Osteoblast (primary cell): ENCODE measurements at regions not wholly inside any gene's neighbourhood (a gene's known extent, or its start where the extent isn't known, plus 50 kb on each side); places are given as distances from the start of the nearest gene placed in this dataset.

Experiments
- DNase-seq: peaks from one replicate; pipeline ENCODE4 v3.0.0; 2011; ENCODE audit warnings: low spot score, mixed read lengths; ENCODE audit not compliant: insufficient read length; ENCODE audit errors: missing footprints
- H2AFZ ChIP-seq: 2 replicates; pipeline ENCODE4 v1.6.0; 2011; ENCODE audit warnings: mild to moderate bottlenecking, low read length
- H3K27ac ChIP-seq: 2 replicates; pipeline ENCODE4 v1.5.1; 2011; ENCODE audit warnings: mild to moderate bottlenecking, low read depth, low read length, moderate library complexity
- H3K27me3 ChIP-seq: 2 replicates; pipeline ENCODE4 v1.6.0; 2012; ENCODE audit warnings: mild to moderate bottlenecking, control low read depth, inconsistent platforms, low read length, moderate library complexity; ENCODE audit not compliant: insufficient read depth
- H3K36me3 ChIP-seq: 2 replicates; pipeline ENCODE4 v1.5.1; 2011; ENCODE audit warnings: mild to moderate bottlenecking, low read length, control low read depth, moderate library complexity; ENCODE audit not compliant: insufficient read depth
- H3K4me1 ChIP-seq: 2 replicates; pipeline ENCODE4 v1.5.1; 2011; ENCODE audit warnings: mild to moderate bottlenecking, low read length, control low read depth, moderate library complexity; ENCODE audit not compliant: insufficient read depth
- H3K4me2 ChIP-seq: 2 replicates; pipeline ENCODE4 v1.6.0; 2011; ENCODE audit warnings: mild to moderate bottlenecking, low read length; ENCODE audit not compliant: insufficient read depth
- H3K4me3 ChIP-seq: fragments of 200-600 bp; sonication (generic); 3 replicates; pipeline ENCODE4 v1.5.1; 2012; ENCODE audit warnings: mild to moderate bottlenecking, low read length, inconsistent platforms; ENCODE audit not compliant: insufficient read depth
- H3K79me2 ChIP-seq: 2 replicates; pipeline ENCODE4 v1.6.0; 2012; ENCODE audit warnings: mild to moderate bottlenecking, low read length, control low read depth, inconsistent platforms; ENCODE audit not compliant: insufficient read depth
- H3K9me3 ChIP-seq: 2 replicates; pipeline ENCODE4 v1.5.1; 2011; ENCODE audit warnings: low read depth, low read length, control low read depth
- H4K20me1 ChIP-seq: 2 replicates; pipeline ENCODE4 v1.6.0; 2012; ENCODE audit warnings: mild to moderate bottlenecking, low read length, control low read depth; ENCODE audit not compliant: insufficient read depth
- TF ChIP-seq, protein P1 (sequence below): IDR thresholded peaks from 2 replicates; pipeline ENCODE4 v1.5.1; 2011; ENCODE audit warnings: mild to moderate bottlenecking, low read depth, low read length, moderate library complexity; ENCODE audit errors: extremely low read depth

DNA sequence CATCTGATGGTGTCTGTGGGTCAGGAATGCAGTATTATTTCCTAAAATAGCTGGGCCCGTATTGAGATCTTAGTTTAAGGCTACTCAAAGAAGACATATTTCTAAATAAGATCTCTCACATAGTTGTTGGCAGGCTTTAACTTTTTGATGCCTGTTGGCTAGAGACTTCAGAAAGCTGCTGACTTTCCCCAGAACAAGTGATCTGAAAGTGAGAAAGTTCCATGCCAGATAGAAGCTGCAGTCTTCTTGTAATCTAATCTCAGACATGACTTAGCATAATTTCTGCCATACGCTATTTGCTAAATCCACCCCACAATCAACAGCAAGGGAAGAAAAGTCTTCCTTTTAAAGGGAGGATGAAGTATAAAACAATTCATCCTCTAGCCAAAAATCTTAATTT, 867.1 kb downstream of the IGSF11 start:
- no peaks in the 10 kb centered on the region for H3K27me3 ChIP-seq
- no peak for DNase-seq
- H3K79me2 ChIP-seq: no peaks in the 10 kb centered on the region
- no peaks in the 10 kb centered on the region for H4K20me1 ChIP-seq
- no peaks in the 10 kb centered on the region for H3K4me1 ChIP-seq
- no peaks in the 10 kb centered on the region for H3K36me3 ChIP-seq
- TF ChIP-seq, protein P1, sequence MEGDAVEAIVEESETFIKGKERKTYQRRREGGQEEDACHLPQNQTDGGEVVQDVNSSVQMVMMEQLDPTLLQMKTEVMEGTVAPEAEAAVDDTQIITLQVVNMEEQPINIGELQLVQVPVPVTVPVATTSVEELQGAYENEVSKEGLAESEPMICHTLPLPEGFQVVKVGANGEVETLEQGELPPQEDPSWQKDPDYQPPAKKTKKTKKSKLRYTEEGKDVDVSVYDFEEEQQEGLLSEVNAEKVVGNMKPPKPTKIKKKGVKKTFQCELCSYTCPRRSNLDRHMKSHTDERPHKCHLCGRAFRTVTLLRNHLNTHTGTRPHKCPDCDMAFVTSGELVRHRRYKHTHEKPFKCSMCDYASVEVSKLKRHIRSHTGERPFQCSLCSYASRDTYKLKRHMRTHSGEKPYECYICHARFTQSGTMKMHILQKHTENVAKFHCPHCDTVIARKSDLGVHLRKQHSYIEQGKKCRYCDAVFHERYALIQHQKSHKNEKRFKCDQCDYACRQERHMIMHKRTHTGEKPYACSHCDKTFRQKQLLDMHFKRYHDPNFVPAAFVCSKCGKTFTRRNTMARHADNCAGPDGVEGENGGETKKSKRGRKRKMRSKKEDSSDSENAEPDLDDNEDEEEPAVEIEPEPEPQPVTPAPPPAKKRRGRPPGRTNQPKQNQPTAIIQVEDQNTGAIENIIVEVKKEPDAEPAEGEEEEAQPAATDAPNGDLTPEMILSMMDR: no peak
- no peak overlapping the region for H3K4me2 ChIP-seq
- H3K9me3 ChIP-seq: peaks cover 3% of the 10 kb centered on the region
- H3K4me3 ChIP-seq: no peak overlapping the region
- no peak overlapping the region for H3K27ac ChIP-seq
- H2AFZ ChIP-seq: no peak overlapping the region

DNA sequence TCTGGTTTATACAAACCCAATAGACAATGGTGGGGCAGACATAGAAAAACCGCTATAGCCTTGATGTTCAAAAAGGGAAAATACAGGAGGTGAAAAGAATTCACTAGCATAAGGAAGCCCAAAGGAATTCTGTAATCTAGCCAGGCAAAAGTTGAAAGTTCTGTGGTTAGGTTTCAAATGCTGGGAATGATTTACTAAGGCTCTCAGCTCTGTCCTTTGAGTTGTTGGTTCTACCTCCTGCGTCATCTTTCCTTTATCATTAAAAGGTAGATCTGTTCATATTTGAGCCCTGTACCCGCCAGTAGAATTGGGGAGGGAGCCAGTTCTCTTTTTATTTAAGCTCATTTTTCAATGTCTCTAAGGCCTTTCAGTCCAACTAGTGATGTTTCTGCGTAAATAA, 866.5 kb downstream of the IGSF11 start:
- no peaks in the 10 kb centered on the region for H3K27me3 ChIP-seq
- H3K4me1 ChIP-seq: no peaks in the 10 kb centered on the region
- no peaks in the 10 kb centered on the region for H3K36me3 ChIP-seq
- no peaks in the 10 kb centered on the region for H4K20me1 ChIP-seq
- H2AFZ ChIP-seq: no peak overlapping the region
- H3K4me3 ChIP-seq: no peak overlapping the region
- H3K79me2 ChIP-seq: no peaks in the 10 kb centered on the region
- no peak overlapping the region for H3K27ac ChIP-seq
- DNase-seq: no peak
- TF ChIP-seq, protein P1: no peak
- H3K9me3 ChIP-seq: peaks cover 3% of the 10 kb centered on the region
- no peak overlapping the region for H3K4me2 ChIP-seq

DNA sequence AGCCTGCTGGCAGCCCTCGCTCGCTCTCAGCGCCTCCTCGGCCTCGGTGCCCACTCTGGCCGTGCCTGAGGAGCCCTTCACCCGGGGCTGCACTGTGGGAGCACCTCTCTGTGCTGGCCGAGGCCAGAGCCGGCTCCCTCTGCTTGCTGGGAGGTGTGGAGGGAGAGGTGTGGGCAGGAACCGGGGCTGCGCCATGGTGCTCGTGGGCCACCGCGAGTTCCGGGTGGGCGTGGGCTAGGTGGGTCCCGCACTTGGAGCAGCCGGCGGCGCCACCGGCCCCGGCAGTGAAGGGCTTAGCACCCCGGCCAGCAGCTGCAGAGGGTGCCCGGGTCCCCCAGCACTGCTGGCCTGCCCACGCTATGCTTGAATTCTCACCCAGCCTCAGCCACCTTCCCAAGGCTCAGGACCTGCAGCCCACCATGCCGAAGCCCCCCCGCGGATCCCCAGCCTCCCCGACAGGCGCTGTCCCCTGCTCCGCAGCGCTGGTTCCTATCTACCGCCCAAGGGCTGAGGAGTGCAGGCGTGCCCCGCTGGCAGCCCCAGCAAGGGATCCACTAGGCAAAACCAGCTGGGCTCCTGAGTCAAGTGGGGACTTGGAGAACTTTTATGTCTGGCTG, 863.3 kb downstream of the IGSF11 start:
- DNase-seq: no peak
- no peak overlapping the region for H3K27ac ChIP-seq
- no peak overlapping the region for H3K4me3 ChIP-seq
- TF ChIP-seq, protein P1: no peak
- H3K79me2 ChIP-seq: no peaks in the 10 kb centered on the region
- no peak overlapping the region for H3K4me2 ChIP-seq
- no peaks in the 10 kb centered on the region for H3K36me3 ChIP-seq
- no peaks in the 10 kb centered on the region for H4K20me1 ChIP-seq
- peaks cover 3% of the 10 kb centered on the region for H3K9me3 ChIP-seq
- no peaks in the 10 kb centered on the region for H3K4me1 ChIP-seq
- H3K27me3 ChIP-seq: no peaks in the 10 kb centered on the region
- H2AFZ ChIP-seq: no peak overlapping the region

DNA sequence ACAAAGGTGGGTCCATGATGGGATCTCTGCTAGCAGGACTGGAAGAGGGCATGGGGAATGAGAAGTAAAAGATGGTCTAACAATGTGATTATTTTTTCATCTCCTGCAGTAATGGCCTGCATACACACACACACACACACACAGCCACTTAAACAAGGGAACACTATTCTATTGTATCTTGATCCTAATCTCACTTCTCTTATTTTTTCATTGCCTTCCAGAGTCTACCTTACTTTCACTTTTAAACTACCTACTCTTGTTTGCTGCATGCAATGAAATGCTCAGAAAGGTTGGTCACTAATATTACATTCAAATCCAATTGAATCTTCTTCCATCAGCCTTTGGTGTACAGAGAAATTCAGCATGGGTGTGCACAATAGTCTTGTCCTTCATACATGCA, 853.8 kb downstream of the IGSF11 start:
- TF ChIP-seq, protein P1: no peak
- Histone ChIP-seq H4K20me1 (no peaks in the 10 kb centered on the region), H3K36me3 (no peaks in the 10 kb centered on the region), H3K27me3 (no peaks in the 10 kb centered on the region), H3K4me3 (no peak overlapping the region), H3K79me2 (no peaks in the 10 kb centered on the region), H3K4me1 (no peaks in the 10 kb centered on the region), H3K27ac (no peak overlapping the region), H2AFZ (no peak overlapping the region), H3K4me2 (no peak overlapping the region), H3K9me3 (no peaks in the 10 kb centered on the region)
- no peak for DNase-seq
